ENCODE measurements at regions not wholly inside any gene's neighbourhood (a gene's known extent, or its start where the extent isn't known, plus 50 kb on each side); places are given as distances from the start of the nearest gene placed in this dataset.

GRCh38 chr5:164578401-164578800 lies 1073.0 kb downstream of the MAT2B start:
- WGBS (ENCODE audit: insufficient coverage) = no CpG with 5 or more reads among the region's 5 CpGs
- DNase-seq = no peak
- peaks cover 0 to 4% (median 0%) of the 10 kb centered on the region in 7 donors for H3K9me3 Mint-ChIP-seq
- Histone ChIP-seq H3K9me3 (replicated peaks in 1 of 2; ENCODE audit: control insufficient read depth in 1 of 2, insufficient read depth in 1 of 2, low read length in 2 of 2) (no peaks in the 10 kb centered on the region), H3K27me3 (ENCODE audit: control insufficient read depth in 2 of 2, insufficient read depth in 2 of 2, low read length in 2 of 2) (no peaks in the 10 kb centered on the region), H4K20me1 (ENCODE audit: insufficient read depth, low read length) (no peaks in the 10 kb centered on the region), H3K4me2 (replicated peaks; ENCODE audit: extremely low read depth, low read length, poor library complexity, severe bottlenecking) (no peak overlapping the region), H2AFZ (ENCODE audit: insufficient read depth, low read depth, low read length, poor library complexity, severe bottlenecking) (no peak overlapping the region), H3K36me3 (replicated peaks in 1 of 2; ENCODE audit: control insufficient read depth in 1 of 2, insufficient read depth in 2 of 2, low read length in 2 of 2) (no peaks in the 10 kb centered on the region), H3K4me3 (replicated peaks in 1 of 3; ENCODE audit: low read depth in 2 of 3, low read length in 3 of 3) (no peak overlapping the region), H3K9ac (ENCODE audit: insufficient read depth, low read length, poor library complexity, severe bottlenecking) (no peak overlapping the region), H3K4me1 (ENCODE audit: control insufficient read depth in 1 of 2, insufficient read depth in 2 of 2, low read length in 2 of 2) (no peaks in the 10 kb centered on the region), H3K79me2 (ENCODE audit: insufficient read depth, low read length) (no peaks in the 10 kb centered on the region), H3K27ac (ENCODE audit: low read depth in 1 of 2, low read length in 2 of 2) (no peak overlapping the region)
- no peaks in the 10 kb centered on the region for H3K4me1 Mint-ChIP-seq
- no peak overlapping the region for H3K27ac Mint-ChIP-seq
- no peak for TF ChIP-seq CTCF (IDR thresholded peaks at IDR 0.05)
- H3K36me3 Mint-ChIP-seq = no peaks in the 10 kb centered on the region
- H3K4me3 Mint-ChIP-seq = no peak overlapping the region
- H3K27me3 Mint-ChIP-seq (ENCODE audit: low read depth in 3 of 3) = peaks cover 0 to 1% (median 1%) of the 10 kb centered on the region in 3 donors
- intact Hi-C loops (cut with micrococcal nuclease) = no loop called here

- no peaks in the 10 kb centered on the region for H3K79me2 ChIP-seq (ENCODE audit: insufficient read depth, low read length)
These were observed 1073.5 kb downstream of the MAT2B start for GRCh38 chr5:164578911-164579310.

More at GRCh38 chr5:164578911-164579310, 1073.5 kb downstream of the MAT2B start:
- Histone ChIP-seq H4K20me1 (ENCODE audit: insufficient read depth, low read length) (no peaks in the 10 kb centered on the region), H3K4me2 (replicated peaks; ENCODE audit: extremely low read depth, low read length, poor library complexity, severe bottlenecking) (no peak overlapping the region), H3K36me3 (replicated peaks in 1 of 2; ENCODE audit: control insufficient read depth in 1 of 2, insufficient read depth in 2 of 2, low read length in 2 of 2) (no peaks in the 10 kb centered on the region), H3K27ac (ENCODE audit: low read depth in 1 of 2, low read length in 2 of 2) (no peak overlapping the region), H3K27me3 (ENCODE audit: control insufficient read depth in 2 of 2, insufficient read depth in 2 of 2, low read length in 2 of 2) (no peaks in the 10 kb centered on the region), H3K4me1 (ENCODE audit: control insufficient read depth in 1 of 2, insufficient read depth in 2 of 2, low read length in 2 of 2) (no peaks in the 10 kb centered on the region), H3K4me3 (replicated peaks in 1 of 3; ENCODE audit: low read depth in 2 of 3, low read length in 3 of 3) (no peak overlapping the region), H2AFZ (ENCODE audit: insufficient read depth, low read depth, low read length, poor library complexity, severe bottlenecking) (no peak overlapping the region), H3K9me3 (replicated peaks in 1 of 2; ENCODE audit: control insufficient read depth in 1 of 2, insufficient read depth in 1 of 2, low read length in 2 of 2) (no peaks in the 10 kb centered on the region), H3K9ac (ENCODE audit: insufficient read depth, low read length, poor library complexity, severe bottlenecking) (no peak overlapping the region)
- no peaks in the 10 kb centered on the region for H3K4me1 Mint-ChIP-seq
- TF ChIP-seq CTCF (IDR thresholded peaks at IDR 0.05) = no peak
- H3K36me3 Mint-ChIP-seq = no peaks in the 10 kb centered on the region
- intact Hi-C loops (cut with micrococcal nuclease) = no loop called here
- H3K4me3 Mint-ChIP-seq = no peak overlapping the region
- H3K27me3 Mint-ChIP-seq (ENCODE audit: low read depth in 3 of 3) = peaks cover 0 to 1% (median 1%) of the 10 kb centered on the region in 3 donors
- WGBS (ENCODE audit: insufficient coverage) = no CpG with 5 or more reads among the region's 2 CpGs
- no peak for DNase-seq
- H3K27ac Mint-ChIP-seq = no peak overlapping the region
- peaks cover 0 to 4% (median 0%) of the 10 kb centered on the region in 7 donors for H3K9me3 Mint-ChIP-seq

Measured in CD14-positive monocyte (primary cell).